T-helper 2 cell treated with Interferon-gamma antibody and Interleukin-4, amounts not matched to agents 100 ng/mL and 5 ng/mL, for 36 hours (primary cell): ENCODE measurements at regions not wholly inside any gene's neighbourhood (a gene's known extent, or its start where the extent isn't known, plus 50 kb on each side); places are given as distances from the start of the nearest gene placed in this dataset.
"Not testable (repeated sequence)": the region's sequence is repeated elsewhere in the genome, so short reads cannot be mapped to it uniquely, and the experiment has no call there.

Source experiments
- intact Hi-C: fragments of 100-400 bp; cut with micrococcal nuclease; formaldehyde crosslinking; loops from one replicate; pipeline ENCODE4 v1.15.1; 2023

GRCh38 chr5:162607879-162608278, 540.3 kb downstream of the GABRG2 start:
- intact Hi-C loops = no loop called here

DNA sequence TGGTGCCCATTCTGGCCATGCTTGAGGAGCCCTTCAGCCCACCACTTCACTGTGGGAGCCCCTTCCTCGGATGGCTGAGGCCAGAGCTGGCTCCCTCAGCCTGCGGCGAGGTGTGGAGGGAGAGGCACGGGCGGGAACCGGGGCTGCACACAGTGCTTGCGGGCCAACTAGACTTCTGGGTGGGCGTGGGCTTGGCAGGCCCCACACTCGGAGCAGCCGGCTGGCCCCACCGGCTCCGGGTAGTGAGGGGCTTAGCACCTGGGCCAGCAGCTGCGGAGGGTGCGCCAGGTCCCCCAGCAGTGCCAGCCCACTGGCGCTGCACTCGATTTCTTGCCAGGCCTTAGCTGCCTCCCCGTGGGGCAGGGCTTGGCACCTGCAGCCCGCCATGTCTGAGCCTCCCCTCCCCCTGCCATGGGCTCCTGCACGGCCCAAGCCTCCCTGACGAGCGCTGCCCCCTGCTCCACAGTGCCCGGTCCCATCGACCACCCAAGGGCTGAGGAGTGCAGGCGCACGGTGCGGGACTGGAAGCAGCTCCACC, 554.2 kb downstream of the GABRG2 start:
- intact Hi-C loops = not testable (repeated sequence)

DNA sequence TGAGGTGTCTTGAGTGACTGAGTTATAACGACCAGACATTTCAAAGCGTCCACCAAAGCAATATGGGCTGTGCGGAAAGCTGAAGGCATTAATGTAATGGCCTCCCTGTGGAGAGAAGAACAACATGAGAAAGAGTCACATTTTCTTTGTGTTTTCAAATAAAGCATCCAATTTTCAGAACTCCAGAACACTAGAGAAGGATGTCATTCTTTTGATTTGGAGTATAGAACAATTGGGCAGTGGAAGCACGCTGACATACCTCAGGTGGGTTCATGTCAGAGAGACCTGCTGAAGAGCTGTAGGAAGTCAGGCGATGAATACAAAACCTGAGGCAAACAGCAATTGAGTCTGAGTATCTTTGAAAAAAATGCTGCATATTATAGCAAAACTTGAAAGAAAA, 556.5 kb downstream of the GABRG2 start:
- intact Hi-C loops = no loop called here

GRCh38 chr5:162637481-162637880, 569.9 kb downstream of the GABRG2 start:
- intact Hi-C loops = no loop called here

- intact Hi-C loops = no loop called here
Measured at GRCh38 chr5:162638849-162639248, 571.3 kb downstream of the GABRG2 start.

DNA sequence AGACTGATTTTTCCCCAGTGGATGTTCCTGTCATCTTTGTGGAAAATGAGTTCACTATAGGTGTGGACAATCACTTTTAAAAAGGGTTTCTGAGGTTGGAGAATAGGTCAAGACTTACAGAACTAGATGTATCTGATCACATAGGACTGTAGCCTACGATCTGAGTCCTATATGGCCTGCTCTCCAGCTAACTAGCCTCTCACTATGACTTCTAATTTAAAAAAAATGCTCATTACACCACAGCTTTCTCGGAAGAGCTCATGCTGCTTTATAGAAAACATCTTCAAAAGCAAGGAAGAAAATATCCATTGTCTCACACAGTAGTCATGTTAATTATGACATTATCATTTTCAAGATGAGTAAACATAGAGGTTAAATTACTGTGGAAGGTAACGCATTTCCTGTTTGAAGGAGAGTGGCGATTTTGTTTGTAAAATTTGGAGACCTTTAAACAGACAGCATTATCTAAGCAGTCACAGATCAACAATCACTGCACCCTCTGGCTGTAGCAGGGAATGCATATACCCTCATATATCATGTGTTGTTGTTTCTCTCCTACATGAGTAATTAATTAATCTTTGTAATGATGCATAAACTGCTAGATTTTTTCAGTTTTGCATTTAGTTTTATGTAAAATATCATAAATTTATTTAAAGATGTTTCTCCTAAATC, 573.7 kb downstream of the GABRG2 start:
- intact Hi-C loops = no loop called here

DNA sequence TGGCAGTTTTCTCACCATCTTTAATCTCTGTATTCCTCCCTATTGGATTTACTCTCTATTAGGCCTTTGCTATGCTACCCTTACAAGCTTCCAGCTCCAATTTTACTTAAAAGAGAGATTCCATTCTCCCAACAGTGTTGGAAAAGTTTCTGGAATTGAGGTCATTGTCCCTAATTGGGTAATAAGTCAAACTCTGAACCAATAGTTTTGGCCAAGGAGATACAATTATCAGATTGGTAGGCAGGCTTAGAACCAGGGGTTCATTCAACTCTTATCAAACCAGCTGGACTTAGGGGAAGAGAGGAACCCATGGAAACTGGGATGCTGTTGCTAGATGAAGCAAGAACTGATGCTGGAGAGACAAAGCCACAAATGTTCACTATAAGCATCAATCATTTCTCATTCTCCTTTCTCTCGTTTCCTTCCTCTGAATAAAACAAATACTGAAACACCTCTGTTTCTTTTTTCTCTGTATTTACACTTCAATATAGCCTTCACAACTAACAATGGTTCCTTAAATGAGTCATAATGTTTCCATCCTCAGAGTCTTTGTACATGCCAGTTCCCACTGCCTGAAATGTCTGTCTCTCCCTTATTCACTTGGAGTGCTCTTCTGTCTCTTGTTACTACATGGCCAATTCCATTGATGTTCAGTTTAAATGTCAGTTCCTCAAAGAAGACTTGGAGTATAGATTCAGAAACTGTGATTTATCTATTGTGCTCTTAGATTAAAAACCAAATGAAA, 587.3 kb downstream of the GABRG2 start:
- intact Hi-C loops = no loop called here

- intact Hi-C loops = no loop called here
Measured at GRCh38 chr5:162657076-162657475, 589.5 kb downstream of the GABRG2 start.

DNA sequence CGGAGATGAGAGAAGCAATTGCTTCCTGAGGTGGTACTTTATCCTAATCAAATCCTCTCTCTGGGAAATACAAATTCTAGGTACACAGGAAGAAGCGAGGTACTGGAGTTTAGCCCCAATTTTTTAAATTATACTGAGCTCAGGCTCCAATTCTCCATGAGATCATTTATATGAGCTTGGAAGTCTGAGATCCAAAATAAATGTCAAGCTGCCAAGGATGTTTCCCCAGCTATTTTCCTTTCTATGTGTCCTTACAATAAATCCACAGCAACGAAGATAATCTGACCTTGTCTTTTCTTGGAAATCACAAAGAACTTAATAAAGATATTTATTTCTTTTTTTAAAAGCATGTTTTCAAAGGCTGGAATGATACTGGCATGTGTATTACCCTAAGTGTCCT, 597.3 kb downstream of the GABRG2 start:
- intact Hi-C loops = no loop called here

- intact Hi-C loops = no loop called here
Measured at GRCh38 chr5:162668926-162669325, 601.4 kb downstream of the GABRG2 start.

GRCh38 chr5:162672061-162672460, 604.5 kb downstream of the GABRG2 start:
- intact Hi-C loops = no loop called here

GRCh38 chr5:162683284-162683683, 615.7 kb downstream of the GABRG2 start:
- intact Hi-C loops = no loop called here

DNA sequence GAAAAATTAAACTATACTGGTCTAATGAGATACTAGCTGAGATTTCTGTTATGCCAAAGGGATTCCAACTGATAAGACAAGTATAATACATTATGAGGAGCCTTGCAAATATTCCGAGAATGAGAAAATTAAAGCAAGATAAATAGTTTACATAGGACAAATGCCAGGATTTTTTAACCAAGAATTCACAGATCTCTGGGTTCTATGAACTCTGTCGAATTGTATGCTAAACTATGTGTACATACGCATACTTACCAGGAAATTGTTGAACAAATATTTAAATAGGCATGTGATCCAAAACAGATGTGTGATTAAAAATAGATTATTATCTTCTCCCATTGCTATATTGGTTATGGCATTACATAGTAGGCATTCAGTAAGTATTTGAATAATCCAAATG, 616.6 kb downstream of the GABRG2 start:
- intact Hi-C loops = no loop called here

- intact Hi-C loops = no loop called here
Measured at GRCh38 chr5:162685302-162685701, 617.7 kb downstream of the GABRG2 start.

GRCh38 chr5:162696272-162696671, 628.7 kb downstream of the GABRG2 start:
- intact Hi-C loops = not testable (repeated sequence)

DNA sequence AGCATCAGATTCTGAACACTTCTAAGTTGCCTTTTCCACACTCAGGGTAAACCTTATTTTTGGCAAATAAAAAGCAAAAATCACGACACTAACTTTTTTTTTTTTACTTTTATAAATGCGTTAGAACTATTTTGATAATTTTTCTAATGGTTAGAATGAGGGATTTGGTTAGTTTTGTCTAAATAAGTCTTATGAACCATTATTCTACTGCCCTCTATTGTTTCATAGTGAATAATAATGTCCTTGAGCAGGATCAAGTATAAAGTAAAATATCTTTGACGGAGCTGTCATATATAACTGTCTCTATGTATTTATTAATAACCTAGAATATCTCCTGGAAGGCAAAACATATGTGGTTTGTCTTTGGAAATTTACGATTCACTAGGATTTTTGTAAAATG, 631.8 kb downstream of the GABRG2 start:
- intact Hi-C loops = no loop called here

GRCh38 chr5:162703914-162704313, 636.3 kb downstream of the GABRG2 start:
- intact Hi-C loops = no loop called here

DNA sequence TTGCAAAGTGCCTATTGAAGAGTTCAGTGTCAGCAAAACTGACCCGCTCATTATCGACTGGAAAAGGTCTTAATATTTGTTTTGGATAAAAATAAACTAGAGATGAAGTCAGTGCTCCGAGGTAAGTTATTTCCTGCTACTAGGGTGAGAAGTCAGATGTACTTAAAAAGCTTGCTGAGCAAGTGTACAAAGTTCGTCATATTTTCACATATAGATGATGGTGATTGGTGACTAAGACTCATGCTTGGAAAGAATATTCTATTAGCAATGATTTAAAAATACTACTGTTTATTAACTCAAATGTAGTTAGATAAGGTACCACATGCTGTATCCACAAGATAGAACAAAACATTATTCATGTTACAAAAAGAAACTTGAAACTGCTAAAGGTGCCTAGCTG, 643.7 kb downstream of the GABRG2 start:
- intact Hi-C loops = no loop called here

- intact Hi-C loops = no loop called here
Measured at GRCh38 chr5:162719720-162720119, 652.1 kb downstream of the GABRG2 start.

DNA sequence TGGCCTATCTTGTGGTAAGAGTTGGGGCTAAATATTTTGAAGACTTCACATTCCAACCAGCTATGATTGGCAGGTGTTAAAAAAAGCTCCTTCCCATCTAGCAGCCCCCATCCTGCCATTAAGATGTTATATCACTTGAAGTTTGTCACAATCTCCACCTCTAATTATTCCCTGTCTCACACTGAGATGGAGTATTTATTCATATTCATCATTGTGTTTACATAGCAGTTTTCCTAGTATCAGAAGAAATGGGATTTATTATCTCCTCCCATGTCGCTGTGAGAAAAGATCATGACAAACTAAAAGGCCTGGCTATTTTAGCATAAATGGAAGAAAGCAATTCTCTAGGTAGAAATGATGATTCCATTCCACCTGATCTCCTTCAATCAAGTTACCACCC, 653.6 kb downstream of the GABRG2 start:
- intact Hi-C loops = no loop called here

- intact Hi-C loops = no loop called here
Measured at GRCh38 chr5:162752612-162753011, 684.8 kb upstream of the CCNG1 start.

GRCh38 chr5:162762119-162762518, 675.3 kb upstream of the CCNG1 start:
- intact Hi-C loops = no loop called here

DNA sequence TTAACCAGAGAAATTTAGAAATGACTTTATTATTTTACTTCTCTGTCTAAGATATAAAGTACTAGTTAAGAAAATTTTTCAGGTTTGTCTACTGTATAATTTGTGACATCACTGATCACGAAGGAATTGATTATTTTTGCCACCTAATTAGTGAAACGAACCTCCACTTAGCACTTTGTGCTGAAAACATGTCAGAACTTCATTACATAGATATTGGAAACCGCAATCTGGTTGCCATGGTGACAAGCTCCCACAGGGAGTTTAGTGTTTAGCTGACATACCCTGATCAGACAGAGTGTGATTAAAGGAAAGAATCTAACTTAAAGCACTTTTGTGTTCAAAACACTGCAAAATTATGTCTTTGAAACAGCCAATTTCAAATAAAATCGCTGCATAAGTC, 668.4 kb upstream of the CCNG1 start:
- intact Hi-C loops = no loop called here
